H9 (cell line): ENCODE measurements at regions not wholly inside any gene's neighbourhood (a gene's known extent, or its start where the extent isn't known, plus 50 kb on each side); places are given as distances from the start of the nearest gene placed in this dataset.

Source experiments
- DNase-seq: peaks from one replicate; pipeline ENCODE4 v3.0.0-alpha.2; 2017
- H2AFZ ChIP-seq: one replicate; pipeline ENCODE4 v1.6.1; 2013; ENCODE audit warnings: mild to moderate bottlenecking, low read length, control low read depth, moderate library complexity
- H2AK5ac ChIP-seq: 2 replicates; pipeline ENCODE4 v1.6.1; 2013; ENCODE audit warnings: low read length, control low read depth, mixed read lengths; ENCODE audit not compliant: insufficient read length
- H2BK120ac ChIP-seq: one replicate; pipeline ENCODE4 v1.6.1; 2013; ENCODE audit warnings: low read depth, mild to moderate bottlenecking, low read length, control low read depth, inconsistent platforms; ENCODE audit not compliant: poor library complexity, severe bottlenecking
- H2BK12ac ChIP-seq: 2 replicates; pipeline ENCODE4 v1.6.1; 2013; ENCODE audit warnings: low read length, control low read depth, mixed read lengths, low read depth; ENCODE audit not compliant: insufficient read length
- H2BK15ac ChIP-seq: 2 replicates; pipeline ENCODE4 v1.6.1; 2013; ENCODE audit warnings: low read depth, low read length, control low read depth
- H2BK20ac ChIP-seq: one replicate; pipeline ENCODE4 v1.6.1; 2013; ENCODE audit warnings: low read depth, mild to moderate bottlenecking, low read length, control low read depth, inconsistent platforms; ENCODE audit not compliant: poor library complexity, severe bottlenecking
- H2BK5ac ChIP-seq: 2 replicates; pipeline ENCODE4 v1.6.1; 2013; ENCODE audit warnings: low read length, control low read depth, mixed read lengths; ENCODE audit not compliant: insufficient read length
- H3K14ac ChIP-seq: 2 replicates; pipeline ENCODE4 v1.6.1; 2013; ENCODE audit warnings: low read length, control low read depth; ENCODE audit not compliant: insufficient read depth
- H3K18ac ChIP-seq: 2 replicates; pipeline ENCODE4 v1.6.1; 2013; ENCODE audit warnings: low read depth, mild to moderate bottlenecking, mixed read lengths, low read length, control low read depth; ENCODE audit not compliant: insufficient read length
- H3K23ac ChIP-seq: 2 replicates; pipeline ENCODE4 v1.6.1; 2013; ENCODE audit warnings: low read length, control low read depth, mixed read lengths, low read depth; ENCODE audit not compliant: insufficient read length
- H3K23me2 ChIP-seq: 2 replicates; pipeline ENCODE4 v1.6.1; 2013; ENCODE audit warnings: low read depth, mild to moderate bottlenecking, mixed read lengths, low read length, control low read depth; ENCODE audit not compliant: insufficient read length, poor library complexity, severe bottlenecking
- H3K27ac ChIP-seq: 2 replicates; pipeline ENCODE4 v1.5.1; 2013; ENCODE audit warnings: low read length, control low read depth, mixed read lengths, low read depth; ENCODE audit not compliant: insufficient read length
- H3K27me3 ChIP-seq: 2 replicates; pipeline ENCODE4 v1.6.1; 2013; ENCODE audit warnings: low read length, control low read depth, inconsistent platforms; ENCODE audit not compliant: insufficient read depth
- H3K4ac ChIP-seq: 2 replicates; pipeline ENCODE4 v1.6.1; 2013; ENCODE audit warnings: low read depth, mild to moderate bottlenecking, control low read depth, inconsistent platforms, low read length, moderate library complexity
- H3K4me1 ChIP-seq: 2 replicates; pipeline ENCODE4 v1.6.1; 2013; ENCODE audit warnings: low read length, control low read depth, inconsistent platforms; ENCODE audit not compliant: insufficient read depth
- H3K4me2 ChIP-seq: 2 replicates; pipeline ENCODE4 v1.6.1; 2013; ENCODE audit warnings: low read length, control low read depth, mixed read lengths; ENCODE audit not compliant: insufficient read length, insufficient read depth
- H3K56ac ChIP-seq: 2 replicates; pipeline ENCODE4 v1.6.1; 2013; ENCODE audit warnings: low read depth, mild to moderate bottlenecking, mixed read lengths, low read length, control low read depth; ENCODE audit not compliant: insufficient read length
- H3K79me1 ChIP-seq: 2 replicates; pipeline ENCODE4 v1.6.1; 2013; ENCODE audit warnings: low read depth, mild to moderate bottlenecking, moderate library complexity, low read length, control low read depth, inconsistent platforms; ENCODE audit not compliant: insufficient read depth, poor library complexity, severe bottlenecking
- H3K79me2 ChIP-seq: 2 replicates; pipeline ENCODE4 v1.6.1; 2013; ENCODE audit warnings: low read length, control low read depth, inconsistent platforms; ENCODE audit not compliant: insufficient read depth
- H3K9ac ChIP-seq: 2 replicates; pipeline ENCODE4 v1.6.1; 2013; ENCODE audit warnings: low read length, control low read depth, mixed read lengths; ENCODE audit not compliant: insufficient read length; ENCODE audit errors: extremely low read depth
- H3K9me3 ChIP-seq: one replicate; pipeline ENCODE4 v1.6.1; 2013; ENCODE audit warnings: low read depth, low read length, inconsistent platforms; ENCODE audit not compliant: control insufficient read depth
- H3T11ph ChIP-seq: one replicate; pipeline ENCODE4 v1.6.1; 2013; ENCODE audit warnings: mild to moderate bottlenecking, low read length, control low read depth, inconsistent platforms
- H4K20me1 ChIP-seq: one replicate; pipeline ENCODE4 v1.6.1; 2013; ENCODE audit not compliant: control insufficient read depth, insufficient read length, insufficient read depth
- H4K5ac ChIP-seq: 2 replicates; pipeline ENCODE4 v1.6.1; 2013; ENCODE audit warnings: low read depth, mild to moderate bottlenecking, mixed read lengths, low read length, control low read depth; ENCODE audit not compliant: insufficient read length
- H4K8ac ChIP-seq: replicated peaks from 2 replicates; pipeline ENCODE4 v1.6.1; 2013; ENCODE audit warnings: low read length, control low read depth, mixed read lengths, low read depth; ENCODE audit not compliant: insufficient read length
- H4K91ac ChIP-seq: 2 replicates; pipeline ENCODE4 v1.6.1; 2013; ENCODE audit warnings: low read depth, mild to moderate bottlenecking, moderate library complexity, mixed read lengths, low read length, control low read depth; ENCODE audit not compliant: insufficient read length
- H3K27ac Mint-ChIP-seq, 3 experiments: 2 replicates in 2 of 3; 3 replicates in 1 of 3; pipeline ENCODE4 v1.8.0; 2020 to 2021; ENCODE audit warnings: mixed read lengths in 3 of 3, mild to moderate bottlenecking in 1 of 3, moderate library complexity in 1 of 3
- H3K27me3 Mint-ChIP-seq: 2 replicates; pipeline ENCODE4 v1.8.0; 2021; ENCODE audit warnings: low read depth, mild to moderate bottlenecking, moderate library complexity, mixed read lengths
- H3K36me3 Mint-ChIP-seq, 3 experiments: 2 replicates in 2 of 3; 3 replicates in 1 of 3; pipeline ENCODE4 v1.8.0; 2020 to 2021; ENCODE audit warnings: low read depth in 3 of 3, mixed read lengths in 3 of 3; ENCODE audit not compliant: insufficient read depth in 1 of 3
- H3K4me1 Mint-ChIP-seq, 2 experiments: 2 replicates each; pipeline ENCODE4 v1.8.0; 2020; ENCODE audit warnings: mixed read lengths in 2 of 2
- H3K4me3 Mint-ChIP-seq, 2 experiments: 2 replicates in 1 of 2; 3 replicates in 1 of 2; pipeline ENCODE4 v1.8.0; 2020 to 2021; ENCODE audit warnings: mild to moderate bottlenecking in 2 of 2, mixed read lengths in 2 of 2, moderate library complexity in 1 of 2
- H3K9me3 Mint-ChIP-seq, 2 experiments: 2 replicates in 1 of 2; 3 replicates in 1 of 2; pipeline ENCODE4 v1.8.0; 2020; ENCODE audit warnings: mild to moderate bottlenecking in 2 of 2, mixed read lengths in 2 of 2, moderate library complexity in 1 of 2
- WGBS: extraction: QIAGEN DNeasy Blood & Tissue Kit; methylation state at CpG from one replicate; pipeline ENCODE4 v1.1.7; 2013; ENCODE audit warnings: missing lambda C conversion rate, low lambda C conversion rate, mixed read lengths; ENCODE audit not compliant: insufficient read length; ENCODE audit errors: extremely low coverage; 5-methylcytosine and 5-hydroxymethylcytosine counted together
- TF ChIP-seq, protein P1 (sequence below): fragments of 200-600 bp; sonication (generic); conservative IDR thresholded peaks from 3 replicates; pipeline ENCODE4 v1.8.0; 2021; ENCODE audit warnings: antibody characterized with exemption, mild to moderate bottlenecking

DNA sequence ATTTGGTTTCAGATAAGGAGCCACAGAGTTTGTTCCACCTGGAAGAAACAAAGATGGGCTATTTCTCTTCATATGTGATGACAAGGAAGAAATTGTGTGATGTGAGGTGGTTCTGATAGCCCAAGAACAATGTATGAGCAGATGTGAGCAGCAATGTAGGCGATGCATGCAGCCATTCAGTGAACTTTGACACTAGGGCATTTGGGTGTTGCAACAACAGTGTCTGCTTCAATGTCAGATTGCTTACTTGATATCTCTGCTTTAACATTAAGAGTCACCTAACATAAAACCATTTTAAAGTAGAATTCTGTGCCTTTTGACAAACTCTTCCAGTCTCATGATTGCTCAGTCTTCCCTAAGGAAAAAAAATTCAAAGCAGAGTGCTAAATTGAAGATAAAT, 865.4 kb downstream of the SLITRK6 start:
- H3T11ph ChIP-seq, result no peak overlapping the region
- no peak for DNase-seq
- no peaks in the 10 kb centered on the region for H3K4me1 Mint-ChIP-seq
- no peak overlapping the region for H2BK120ac ChIP-seq
- no peak overlapping the region for H3K14ac ChIP-seq
- no peak overlapping the region for H3K9ac ChIP-seq
- H3K9me3 Mint-ChIP-seq, result peaks cover 0 to 8% of the 10 kb centered on the region in 2 experiments; a peak in 2 of 5 replicates
- H2BK12ac ChIP-seq, result no peak overlapping the region
- no peak overlapping the region for H4K5ac ChIP-seq
- no peak overlapping the region for H2BK15ac ChIP-seq
- TF ChIP-seq, protein P1, sequence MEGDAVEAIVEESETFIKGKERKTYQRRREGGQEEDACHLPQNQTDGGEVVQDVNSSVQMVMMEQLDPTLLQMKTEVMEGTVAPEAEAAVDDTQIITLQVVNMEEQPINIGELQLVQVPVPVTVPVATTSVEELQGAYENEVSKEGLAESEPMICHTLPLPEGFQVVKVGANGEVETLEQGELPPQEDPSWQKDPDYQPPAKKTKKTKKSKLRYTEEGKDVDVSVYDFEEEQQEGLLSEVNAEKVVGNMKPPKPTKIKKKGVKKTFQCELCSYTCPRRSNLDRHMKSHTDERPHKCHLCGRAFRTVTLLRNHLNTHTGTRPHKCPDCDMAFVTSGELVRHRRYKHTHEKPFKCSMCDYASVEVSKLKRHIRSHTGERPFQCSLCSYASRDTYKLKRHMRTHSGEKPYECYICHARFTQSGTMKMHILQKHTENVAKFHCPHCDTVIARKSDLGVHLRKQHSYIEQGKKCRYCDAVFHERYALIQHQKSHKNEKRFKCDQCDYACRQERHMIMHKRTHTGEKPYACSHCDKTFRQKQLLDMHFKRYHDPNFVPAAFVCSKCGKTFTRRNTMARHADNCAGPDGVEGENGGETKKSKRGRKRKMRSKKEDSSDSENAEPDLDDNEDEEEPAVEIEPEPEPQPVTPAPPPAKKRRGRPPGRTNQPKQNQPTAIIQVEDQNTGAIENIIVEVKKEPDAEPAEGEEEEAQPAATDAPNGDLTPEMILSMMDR, result no peak
- H4K20me1 ChIP-seq, result no peaks in the 10 kb centered on the region
- H3K4me1 ChIP-seq, result no peaks in the 10 kb centered on the region
- H3K56ac ChIP-seq, result no peak overlapping the region
- no peak overlapping the region for H2AFZ ChIP-seq
- no peaks in the 10 kb centered on the region for H3K9me3 ChIP-seq
- no peak overlapping the region for H3K27ac ChIP-seq
- H2AK5ac ChIP-seq, result no peak overlapping the region
- WGBS, result no CpG with 5 or more reads among the region's 1 CpG
- no peaks in the 10 kb centered on the region for H3K36me3 Mint-ChIP-seq
- H3K79me1 ChIP-seq, result no peaks in the 10 kb centered on the region
- no peak overlapping the region for H3K23ac ChIP-seq
- no peak overlapping the region for H3K4me3 Mint-ChIP-seq
- no peak overlapping the region for H3K27ac Mint-ChIP-seq
- no peak overlapping the region for H3K18ac ChIP-seq
- H3K23me2 ChIP-seq, result no peaks in the 10 kb centered on the region
- H3K27me3 Mint-ChIP-seq, result no peaks in the 10 kb centered on the region
- no peak overlapping the region for H2BK20ac ChIP-seq
- no peaks in the 10 kb centered on the region for H3K27me3 ChIP-seq
- H3K4ac ChIP-seq, result no peak overlapping the region
- no peak overlapping the region for H4K91ac ChIP-seq
- H4K8ac ChIP-seq, result no peak overlapping the region
- no peaks in the 10 kb centered on the region for H3K79me2 ChIP-seq
- no peak overlapping the region for H3K4me2 ChIP-seq
- no peak overlapping the region for H2BK5ac ChIP-seq
